ENCODE measurements at regions not wholly inside any gene's neighbourhood (a gene's known extent, or its start where the extent isn't known, plus 50 kb on each side); places are given as distances from the start of the nearest gene placed in this dataset.

DNA sequence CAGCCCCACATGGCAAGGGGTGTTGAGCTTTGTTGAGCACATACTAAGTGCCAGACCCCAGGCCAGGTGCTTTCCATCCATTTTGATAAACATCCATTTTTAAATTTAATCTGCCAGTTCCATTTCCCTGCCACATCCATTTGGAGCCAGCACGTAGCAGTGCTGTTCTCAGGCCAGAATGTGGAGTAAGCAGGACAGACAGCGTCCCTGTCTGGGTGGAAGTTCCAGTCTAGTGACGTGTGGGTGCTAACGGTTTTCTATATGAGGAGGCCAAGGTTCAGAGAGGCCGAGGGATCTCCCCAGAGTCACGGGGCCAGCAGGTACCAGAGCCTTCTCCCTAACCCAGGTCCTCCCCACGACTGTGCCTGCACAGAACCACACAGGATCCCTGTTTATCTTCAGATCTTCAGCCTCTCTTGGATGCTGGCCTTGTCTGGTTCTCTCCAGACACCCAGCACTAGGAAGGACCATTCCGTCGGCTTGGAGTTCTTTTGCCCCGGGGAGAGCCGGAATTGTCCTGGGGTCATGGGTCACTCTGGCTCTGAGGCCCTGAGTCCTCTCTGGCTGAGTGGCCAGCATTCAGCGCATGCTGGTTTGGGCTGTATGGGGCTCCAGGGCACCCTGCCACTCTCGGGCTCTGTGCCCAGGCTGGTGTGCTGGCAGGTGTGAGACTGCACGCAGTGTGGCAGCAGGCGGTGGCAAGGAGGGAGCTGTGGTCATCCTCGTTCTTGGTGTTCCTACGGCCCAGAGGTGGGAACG, 63.6 kb upstream of the PPARA start:
- FAIRE-seq: no peak

DNA sequence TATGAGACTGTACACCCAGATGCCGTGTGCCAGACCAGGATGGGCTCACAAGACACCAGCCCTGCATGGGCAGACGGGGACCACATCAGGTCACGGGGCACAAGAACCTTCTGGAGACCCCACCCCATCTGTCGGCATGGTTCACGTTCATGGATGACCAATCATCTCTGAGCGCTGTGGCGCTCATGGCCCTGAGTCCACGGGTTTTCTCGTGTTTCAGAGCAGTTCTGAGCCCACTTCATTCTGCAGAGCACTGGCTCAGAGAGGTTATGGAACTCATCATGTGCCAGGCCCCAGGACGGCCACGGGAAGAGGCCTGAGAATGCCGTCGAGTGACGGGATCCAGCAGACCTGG, 63.0 kb upstream of the PPARA start:
- no peak for FAIRE-seq
- DNase-seq (ENCODE audit: insufficient read length, low spot score): no peak

More for the DNA sequence above, 63.6 kb upstream of the PPARA start:
- no peak for DNase-seq (ENCODE audit: insufficient read length, low spot score)

GRCh38 chr22:46087816-46088277, 62.5 kb upstream of the PPARA start:
- FAIRE-seq (no peak), DNase-seq (ENCODE audit: insufficient read length, low spot score) (no peak)

DNA sequence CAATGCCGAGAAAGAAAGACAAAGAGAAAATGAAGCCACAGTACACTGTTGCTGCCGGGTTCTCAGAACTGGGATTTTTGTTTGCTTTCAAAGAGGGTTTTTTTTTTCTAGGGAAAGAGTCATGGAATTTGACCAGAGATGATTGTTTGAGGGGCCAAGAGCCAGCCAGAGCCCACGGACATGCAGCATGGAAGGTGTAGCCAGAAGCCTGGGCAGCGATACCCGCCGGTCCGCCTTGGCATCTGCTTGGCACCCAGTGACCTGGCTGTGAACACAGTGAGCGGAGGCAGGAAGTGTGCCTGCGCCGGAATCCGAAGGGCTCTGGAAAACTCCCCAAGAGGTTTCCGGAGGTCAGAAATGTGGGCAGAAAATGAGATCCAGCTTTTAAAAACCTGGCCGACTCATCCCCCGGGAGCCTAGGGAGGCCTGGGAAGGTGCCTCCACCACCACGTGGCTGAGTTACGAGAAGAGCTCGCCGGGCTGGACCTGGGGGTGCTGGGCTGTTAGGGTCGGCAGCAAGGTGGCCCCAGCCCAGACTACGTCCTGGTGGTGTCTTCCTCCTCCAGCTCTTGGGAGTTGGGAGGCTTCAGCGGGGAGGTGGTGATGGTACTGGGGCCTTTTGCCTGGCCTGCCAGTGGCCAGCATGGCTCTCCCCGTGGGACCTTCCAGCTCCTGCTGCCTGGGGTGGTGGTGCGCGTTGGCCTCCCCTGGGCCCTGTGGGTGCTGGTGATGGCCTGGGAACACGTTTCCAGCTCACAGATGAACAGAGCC, 61.6 kb upstream of the PPARA start:
- DNase-seq (ENCODE audit: insufficient read length, low spot score): no peak
- no peak for FAIRE-seq

- DNase-seq (ENCODE audit: insufficient read length, low spot score) (no peak), FAIRE-seq (no peak)
These were observed 60.8 kb upstream of the PPARA start for GRCh38 chr22:46089426-46090035.

GRCh38 chr22:46090036-46090591, 60.2 kb upstream of the PPARA start:
- DNase-seq (ENCODE audit: insufficient read length, low spot score): no peak
- no peak for FAIRE-seq

- DNase-seq (ENCODE audit: insufficient read length, low spot score) (no peak), FAIRE-seq (no peak)
These were observed 59.6 kb upstream of the PPARA start for GRCh38 chr22:46090631-46091201.

DNA sequence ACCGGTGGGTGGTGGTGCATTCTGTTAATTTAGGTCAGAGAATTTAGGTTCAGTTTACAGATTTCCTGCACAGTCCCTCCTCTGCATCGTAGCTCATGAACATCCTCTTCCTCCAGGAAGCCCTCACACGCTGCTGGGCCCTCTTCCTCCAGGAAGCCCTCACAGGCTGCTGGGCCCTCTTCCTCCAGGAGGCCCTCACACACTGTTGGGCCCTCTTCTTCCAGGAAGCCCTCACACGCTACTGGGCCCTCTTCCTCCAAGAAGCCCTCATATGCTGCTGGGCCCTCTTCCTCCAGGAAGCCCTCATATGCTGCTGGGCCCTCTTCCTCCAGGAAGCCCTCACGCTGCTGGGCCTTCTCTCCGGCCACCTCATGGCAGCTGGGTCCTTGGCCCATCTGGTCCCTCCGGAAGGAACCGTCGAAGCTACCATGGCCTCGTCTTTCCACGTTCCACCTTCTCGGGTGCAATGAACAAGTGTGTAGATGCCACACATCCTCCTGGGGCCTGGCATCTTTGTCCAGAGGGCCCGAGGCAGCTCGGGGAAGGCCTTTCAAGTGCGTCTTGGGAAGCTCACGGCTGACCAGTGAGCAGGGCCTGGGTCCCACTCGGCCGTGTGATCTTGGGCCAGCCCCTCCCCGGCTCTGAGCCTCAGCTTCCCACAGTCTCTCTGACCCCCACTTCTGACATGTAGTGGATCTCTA, 58.9 kb upstream of the PPARA start:
- DNase-seq (ENCODE audit: insufficient read length, low spot score) (no peak), FAIRE-seq (no peak)

- FAIRE-seq (no peak), DNase-seq (ENCODE audit: insufficient read length, low spot score) (no peak)
These were observed 58.3 kb upstream of the PPARA start for GRCh38 chr22:46092011-46092410.

- DNase-seq (ENCODE audit: insufficient read length, low spot score): no peak
- no peak for FAIRE-seq
These were observed 57.5 kb upstream of the PPARA start for GRCh38 chr22:46092670-46093410.

DNA sequence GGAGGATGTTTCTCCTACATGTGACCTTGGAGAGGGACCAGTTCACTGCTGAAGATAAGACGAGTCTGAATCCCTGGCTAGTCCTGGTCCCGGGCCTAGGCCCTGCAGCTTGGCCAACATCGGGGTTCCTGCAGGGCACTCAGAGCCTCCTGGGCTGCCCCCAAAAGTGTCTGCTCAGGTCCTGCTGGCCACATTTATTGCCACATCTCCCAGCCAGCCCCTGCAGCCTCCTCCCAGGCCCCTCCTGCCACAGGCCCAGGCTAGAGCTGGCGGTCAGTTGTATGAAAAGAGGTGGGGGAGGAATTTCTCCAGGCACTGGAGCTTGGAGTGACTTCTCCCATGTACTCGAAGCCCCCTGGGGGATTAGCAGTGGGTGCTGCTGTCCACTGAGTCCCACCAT, 56.5 kb upstream of the PPARA start:
- no peak for FAIRE-seq
- DNase-seq (ENCODE audit: insufficient read length, low spot score): no peak

- DNase-seq (ENCODE audit: insufficient read length, low spot score) (no peak), FAIRE-seq (no peak)
These were observed 55.6 kb upstream of the PPARA start for GRCh38 chr22:46094676-46095075.

- DNase-seq (ENCODE audit: insufficient read length, low spot score): no peak
These were observed 54.3 kb upstream of the PPARA start for GRCh38 chr22:46096051-46096450.

GRCh38 chr22:46096706-46097230, 53.6 kb upstream of the PPARA start:
- FAIRE-seq (no peak), DNase-seq (ENCODE audit: insufficient read length, low spot score) (no peak)

More at GRCh38 chr22:46096051-46096450, 54.3 kb upstream of the PPARA start:
- FAIRE-seq: no peak

DNA sequence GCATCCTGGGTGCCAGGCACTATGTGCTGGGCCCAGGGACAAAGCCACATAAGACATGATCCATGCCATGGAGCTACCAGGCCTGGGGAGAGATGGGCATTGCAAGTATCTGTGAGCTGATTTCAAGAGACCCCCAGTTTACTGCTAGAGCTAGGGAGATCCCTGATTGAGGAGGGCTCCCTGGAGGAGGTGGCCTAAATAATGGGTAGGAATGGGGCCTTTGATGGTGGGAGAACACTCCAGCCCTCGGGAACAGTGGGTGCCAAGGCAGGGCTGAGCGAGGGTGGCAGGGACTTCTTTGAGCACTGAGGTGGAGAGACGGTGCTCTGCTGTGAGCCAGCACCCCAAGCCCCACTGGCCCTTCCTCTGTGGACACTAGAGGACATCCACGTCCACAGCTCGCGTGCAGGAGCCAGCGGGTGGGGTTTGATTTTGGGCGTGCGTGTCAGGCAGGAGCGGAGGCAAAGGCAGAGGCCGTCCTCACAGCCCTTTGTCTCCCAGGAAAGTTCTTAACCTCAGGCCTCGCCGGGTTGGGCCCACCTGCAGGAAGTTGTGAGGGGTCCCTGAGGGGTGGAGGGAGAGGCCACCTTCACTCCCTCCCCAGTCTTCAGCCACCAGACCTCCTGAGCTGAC, 52.9 kb upstream of the PPARA start:
- FAIRE-seq (no peak), DNase-seq (ENCODE audit: insufficient read length, low spot score) (no peak)

DNA sequence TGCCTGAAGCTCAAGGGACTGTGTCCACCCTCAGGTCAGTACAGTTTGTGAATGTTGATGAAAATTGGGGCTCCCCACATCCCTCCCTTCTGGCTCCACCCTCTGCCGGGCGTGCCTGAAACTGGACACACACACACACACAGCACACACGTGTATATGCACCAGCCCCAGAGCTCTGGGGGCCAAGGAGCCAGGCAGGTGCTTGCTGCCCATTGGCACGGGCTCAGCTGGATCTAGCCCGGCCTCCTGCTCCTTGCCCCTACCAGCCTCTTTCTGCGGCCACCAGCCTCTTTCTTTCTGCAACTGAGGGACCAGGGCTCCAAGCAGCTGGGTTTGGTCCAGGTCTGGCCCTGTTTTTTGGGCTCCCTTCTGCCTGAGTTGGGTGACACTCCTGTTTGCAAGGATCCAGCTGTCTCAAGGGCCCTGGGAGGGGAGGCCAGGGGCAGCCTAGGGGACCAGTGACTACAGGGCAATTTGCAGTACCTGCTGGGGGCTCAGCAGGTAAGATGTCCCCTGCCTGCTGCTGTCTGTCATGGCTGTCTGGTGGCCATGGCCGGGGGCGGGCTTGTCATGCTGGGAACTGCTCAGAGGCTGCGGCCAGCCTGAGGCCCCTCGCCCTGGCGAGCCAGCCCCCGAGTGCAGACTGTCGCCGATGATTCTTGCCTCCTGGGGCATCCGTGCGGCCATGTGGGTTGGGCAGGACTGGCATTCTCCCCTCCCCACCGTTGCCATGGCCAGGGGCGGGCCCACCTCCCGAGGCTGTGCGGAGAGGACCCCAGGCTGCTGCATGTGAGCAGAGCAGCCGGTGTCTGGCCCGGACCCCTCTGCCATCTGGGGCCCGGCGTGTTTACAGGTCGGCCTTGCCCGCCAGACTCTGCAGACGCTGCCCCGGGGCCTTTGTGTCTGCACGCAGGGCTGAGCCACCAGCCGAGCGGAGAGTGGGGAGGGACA, 51.5 kb upstream of the PPARA start:
- FAIRE-seq (no peak), DNase-seq (ENCODE audit: insufficient read length, low spot score) (no peak)

DNA sequence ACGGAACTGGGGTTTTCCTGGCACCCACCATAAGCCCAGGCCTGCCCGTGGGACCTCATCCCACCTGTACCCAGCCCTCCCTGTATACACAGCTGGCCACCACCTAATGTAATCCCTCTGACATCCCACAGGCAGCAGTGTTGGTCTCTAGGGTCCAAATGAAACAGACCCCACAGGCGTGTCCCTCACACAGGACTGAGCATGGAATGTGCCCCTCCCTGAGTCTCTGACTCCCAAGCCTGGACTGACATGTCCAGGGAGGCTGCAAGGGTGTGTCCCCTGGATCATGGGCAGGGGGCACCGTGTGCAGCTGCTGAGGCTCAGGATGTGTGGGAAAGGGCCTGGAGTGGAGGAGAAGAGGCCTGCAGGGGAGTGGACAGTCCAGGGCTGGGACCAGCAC, 50.6 kb upstream of the PPARA start:
- FAIRE-seq: no peak
- DNase-seq (ENCODE audit: insufficient read length, low spot score): no peak
